Breast epithelium (tissue), 4 donors: ENCODE measurements at regions not wholly inside any gene's neighbourhood (a gene's known extent, or its start where the extent isn't known, plus 50 kb on each side); places are given as distances from the start of the nearest gene placed in this dataset.
"Not testable (repeated sequence)": the region's sequence is repeated elsewhere in the genome, so short reads cannot be mapped to it uniquely, and the experiment has no call there.

Experiments
- DNase-seq, 2 donors: peaks; one replicate each; pipeline ENCODE4 v3.0.0-alpha.2; 2019; ENCODE audit warnings: low spot score in 2 of 2
- H3K27ac ChIP-seq, 2 donors: fragments of 200-600 bp; sonication (generic) in 1 of 2; one replicate each; pipeline ENCODE4 v1.5.1; 2016 to 2019; ENCODE audit warnings: mild to moderate bottlenecking in 1 of 2
- H3K27me3 ChIP-seq, 2 donors: fragments of 200-600 bp; sonication (generic) in 1 of 2; one replicate each; pipeline versions ENCODE4 v1.5.1 to v1.6.0; 2017 to 2019; ENCODE audit warnings: control low read depth in 1 of 2, mild to moderate bottlenecking in 1 of 2
- H3K36me3 ChIP-seq: fragments of 200-600 bp; one replicate; pipeline ENCODE4 v1.5.1; 2019
- H3K4me1 ChIP-seq, 2 donors: fragments of 200-600 bp; sonication (generic); one replicate each; pipeline ENCODE4 v1.5.1; 2016 to 2019; ENCODE audit warnings: control low read depth in 1 of 2
- H3K4me3 ChIP-seq, 3 donors: fragments of 200-600 bp; sonication (generic); 1 replicate in 2 of 3; 2 replicates in 1 of 3; pipeline ENCODE4 v1.5.1; 2016 to 2019; ENCODE audit warnings: mild to moderate bottlenecking in 3 of 3, moderate library complexity in 2 of 3
- H3K9me3 ChIP-seq, 2 donors: fragments of 200-600 bp; sonication (generic) in 1 of 2; one replicate each; pipeline ENCODE4 v1.5.1; 2016 to 2019; ENCODE audit warnings: control low read depth in 1 of 2
- CTCF ChIP-seq, 3 donors: fragments of 450-650 bp; IDR thresholded peaks; one replicate each; pipeline ENCODE4 v1.5.1; 2016 to 2017; ENCODE audit warnings: antibody characterized with exemption in 3 of 3, mild to moderate bottlenecking in 3 of 3, moderate library complexity in 3 of 3
- POLR2A ChIP-seq: fragments of 450-650 bp; IDR thresholded peaks from one replicate; pipeline ENCODE4 v1.6.1; 2016; ENCODE audit warnings: antibody characterized with exemption, mild to moderate bottlenecking, moderate library complexity
- POLR2AphosphoS5 ChIP-seq, 3 donors: sonication (generic); formaldehyde crosslinking; IDR thresholded peaks; one replicate each; pipeline ENCODE4 v1.6.1; 2017; ENCODE audit warnings: antibody characterized with exemption in 3 of 3
- intact Hi-C: fragments of 100-400 bp; cut with DNase I; formaldehyde crosslinking; loops from one replicate; pipeline ENCODE4 v1.15.1; 2023; ENCODE audit warnings: low total_unique reads

DNA sequence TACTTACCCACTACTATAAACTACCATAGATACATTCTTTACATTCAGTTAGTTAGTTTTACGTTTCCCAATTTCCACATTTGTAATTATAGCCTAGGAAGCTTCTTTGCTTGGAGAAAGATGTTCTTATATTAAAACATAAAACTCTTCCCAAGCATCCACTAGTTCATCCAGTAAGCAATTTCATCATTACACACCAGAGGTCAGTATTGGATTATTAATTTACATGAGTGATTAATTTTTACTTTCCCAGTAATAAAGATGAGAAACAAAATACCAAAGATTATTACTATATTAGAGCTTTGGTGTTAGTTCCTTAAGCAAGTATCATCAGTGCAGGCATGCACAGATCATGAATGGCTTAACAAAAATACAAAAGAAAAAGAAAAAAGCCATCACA, 518.4 kb downstream of the TUBA3C start:
- intact Hi-C loops, H3K27me3 ChIP-seq: not testable (repeated sequence)

DNA sequence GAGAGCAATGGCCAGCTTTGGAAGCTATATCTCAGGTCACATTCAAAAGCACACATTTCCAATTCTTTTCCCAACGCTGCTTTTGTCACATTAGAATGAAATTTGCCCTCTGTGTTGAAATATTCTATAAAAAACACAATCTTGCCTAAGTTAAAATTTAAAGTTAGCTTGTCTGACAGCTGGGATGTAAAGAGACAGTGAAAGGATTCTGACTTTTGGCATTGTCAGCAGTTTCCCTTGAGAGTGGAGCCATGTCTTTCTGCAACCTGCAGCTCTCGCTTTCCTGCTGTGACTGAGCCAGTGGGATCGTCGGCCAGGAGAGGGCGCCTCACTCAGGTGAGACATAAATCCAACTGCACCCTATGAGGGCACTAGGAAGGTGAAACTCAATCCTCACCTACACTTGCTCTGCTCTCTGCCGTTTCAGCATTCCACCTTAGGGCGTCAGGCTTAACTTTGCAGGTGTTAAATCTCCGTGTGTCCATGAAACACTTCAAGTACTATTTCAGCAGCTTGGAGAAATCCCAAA, 537.9 kb downstream of the TUBA3C start:
- peak; percentile 28 to 54 for DNase-seq
- H3K4me1 ChIP-seq, H3K36me3 ChIP-seq, intact Hi-C loops, H3K27ac ChIP-seq, H3K4me3 ChIP-seq, H3K9me3 ChIP-seq, H3K27me3 ChIP-seq: not testable (repeated sequence)
- TF ChIP-seq CTCF (IDR thresholded peaks at IDR 0.05) = peak in 1 of 3 donors; percentile 14

More for the DNA sequence above, 518.4 kb downstream of the TUBA3C start:
- not testable (repeated sequence) for DNase-seq, H3K36me3 ChIP-seq, H3K27ac ChIP-seq, H3K4me3 ChIP-seq, H3K4me1 ChIP-seq, H3K9me3 ChIP-seq

DNA sequence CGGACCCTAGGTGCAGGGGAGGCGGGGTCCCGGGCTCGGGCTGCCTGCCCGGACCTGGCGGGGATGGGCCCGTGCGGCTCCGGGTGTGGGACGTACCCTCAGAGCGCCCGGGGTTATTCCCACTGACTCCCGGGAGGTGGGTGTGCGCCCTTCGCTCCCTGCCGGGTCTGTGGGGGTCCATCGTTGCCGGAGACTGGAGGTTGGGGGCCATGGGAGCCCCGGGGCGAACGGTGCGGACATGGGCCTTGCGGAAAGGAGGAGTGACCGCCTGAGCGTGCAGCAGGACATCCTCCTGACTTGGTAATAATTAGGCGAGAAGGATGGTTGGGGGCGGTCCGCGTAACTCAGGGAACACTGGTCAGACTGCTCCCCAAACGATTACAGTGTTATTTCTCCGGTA, 552.7 kb downstream of the TUBA3C start:
- intact Hi-C loops, DNase-seq, H3K36me3 ChIP-seq, H3K9me3 ChIP-seq, H3K27me3 ChIP-seq, H3K27ac ChIP-seq, H3K4me1 ChIP-seq: not testable (repeated sequence)
- peak overlapping the region in 1 of 3 donors; percentile 34 for H3K4me3 ChIP-seq

DNA sequence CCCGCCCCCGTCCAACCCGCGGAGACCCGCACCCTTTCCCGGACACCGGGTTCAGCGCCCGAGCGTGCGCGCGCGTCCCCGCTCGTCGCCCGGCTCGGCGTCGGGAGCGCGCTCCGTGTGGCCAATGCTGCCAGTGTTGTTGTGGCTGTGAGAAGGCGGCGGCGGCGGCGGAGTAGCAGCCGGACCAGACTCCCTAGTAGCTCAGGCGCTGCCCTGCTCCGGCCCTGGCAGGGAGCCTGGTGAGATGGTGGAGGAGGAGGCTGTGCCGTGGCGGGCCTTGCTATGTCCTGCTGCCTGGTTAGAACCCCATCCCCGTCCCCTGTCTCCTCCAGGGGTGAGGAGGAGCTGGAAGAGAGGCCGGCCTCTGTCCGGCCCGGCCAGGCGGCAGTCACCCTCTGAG, 553.2 kb downstream of the TUBA3C start:
- Histone ChIP-seq H3K36me3 (no peaks in the 10 kb centered on the region), H3K9me3 (no peaks in the 10 kb centered on the region), H3K27ac (no peak overlapping the region), H3K27me3 (no peaks in the 10 kb centered on the region), H3K4me1 (no peaks in the 10 kb centered on the region), H3K4me3 (peak overlapping the region in 1 of 3 donors; percentile 34)
- intact Hi-C loops = no loop called here
- peak in 1 of 2 donors; percentile 17 for DNase-seq
- TF ChIP-seq POLR2AphosphoS5 (IDR thresholded peaks at IDR 0.05) = no peak
- TF ChIP-seq CTCF (IDR thresholded peaks at IDR 0.05) = no peak
- TF ChIP-seq POLR2A = no peak

- H3K4me3 ChIP-seq, H3K4me1 ChIP-seq, intact Hi-C loops, DNase-seq, H3K27ac ChIP-seq, H3K9me3 ChIP-seq, H3K27me3 ChIP-seq, H3K36me3 ChIP-seq: not testable (repeated sequence)
These were observed 557.6 kb downstream of the TUBA3C start for GRCh38 chr13:18624061-18624460.

GRCh38 chr13:18618442-18618841, 563.2 kb downstream of the TUBA3C start:
- H3K9me3 ChIP-seq, H3K36me3 ChIP-seq, H3K4me3 ChIP-seq, H3K27ac ChIP-seq, H3K4me1 ChIP-seq, H3K27me3 ChIP-seq, intact Hi-C loops, DNase-seq: not testable (repeated sequence)

- H3K9me3 ChIP-seq = not testable (repeated sequence)
These were observed 571.1 kb downstream of the TUBA3C start for GRCh38 chr13:18610476-18610875.

GRCh38 chr13:18609371-18609770, 572.3 kb downstream of the TUBA3C start:
- H3K4me3 ChIP-seq, DNase-seq, H3K4me1 ChIP-seq, H3K9me3 ChIP-seq, H3K27ac ChIP-seq, H3K36me3 ChIP-seq, intact Hi-C loops, H3K27me3 ChIP-seq: not testable (repeated sequence)

More at GRCh38 chr13:18610476-18610875, 571.1 kb downstream of the TUBA3C start:
- H3K27me3 ChIP-seq, DNase-seq, H3K36me3 ChIP-seq, H3K27ac ChIP-seq, H3K4me3 ChIP-seq, H3K4me1 ChIP-seq, intact Hi-C loops: not testable (repeated sequence)

- H3K27ac ChIP-seq, intact Hi-C loops, H3K4me1 ChIP-seq, H3K36me3 ChIP-seq, H3K4me3 ChIP-seq, H3K9me3 ChIP-seq, H3K27me3 ChIP-seq, DNase-seq: not testable (repeated sequence)
These were observed 572.8 kb downstream of the TUBA3C start for GRCh38 chr13:18608851-18609250.

GRCh38 chr13:18600366-18600765, 581.3 kb downstream of the TUBA3C start:
- H3K27me3 ChIP-seq, DNase-seq, H3K9me3 ChIP-seq, H3K4me1 ChIP-seq, H3K4me3 ChIP-seq, H3K36me3 ChIP-seq, H3K27ac ChIP-seq, intact Hi-C loops: not testable (repeated sequence)

- H3K27ac ChIP-seq, H3K36me3 ChIP-seq, H3K27me3 ChIP-seq, intact Hi-C loops, DNase-seq, H3K4me1 ChIP-seq, H3K9me3 ChIP-seq, H3K4me3 ChIP-seq: not testable (repeated sequence)
These were observed 581.8 kb downstream of the TUBA3C start for GRCh38 chr13:18599791-18600211.

- H3K27me3 ChIP-seq, H3K4me1 ChIP-seq, H3K27ac ChIP-seq, intact Hi-C loops, DNase-seq, H3K36me3 ChIP-seq, H3K4me3 ChIP-seq: not testable (repeated sequence)
- H3K9me3 ChIP-seq = peaks cover 0 to 12% of the 10 kb centered on the region in 2 donors
These were observed 583.1 kb downstream of the TUBA3C start for GRCh38 chr13:18598543-18598942.
